ENCODE measurements at regions not wholly inside any gene's neighbourhood (a gene's known extent, or its start where the extent isn't known, plus 50 kb on each side); places are given as distances from the start of the nearest gene placed in this dataset.
"Not testable (repeated sequence)": the region's sequence is repeated elsewhere in the genome, so short reads cannot be mapped to it uniquely, and the experiment has no call there.

- not testable (repeated sequence) for TF ChIP-seq CTCF (IDR thresholded peaks at IDR 0.05; ENCODE audit: low read length); EZH2phosphoT487 (IDR thresholded peaks at IDR 0.05; ENCODE audit: low read length); EZH2 (optimal IDR thresholded peaks at IDR 0.05; ENCODE audit: low read depth, low read length)
Measured at GRCh38 chr9:33734247-33734940, 61.0 kb upstream of the PRSS3 start.

Data from MM.1S (cell line).